Fibroblast of the aortic adventitia (primary cell): ENCODE measurements at regions not wholly inside any gene's neighbourhood (a gene's known extent, or its start where the extent isn't known, plus 50 kb on each side); places are given as distances from the start of the nearest gene placed in this dataset.

Source experiments
- DNase-seq: peaks from one replicate; pipeline ENCODE4 v3.0.0-alpha.2; 2010; ENCODE audit warnings: low read depth
- H3K4me3 ChIP-seq: 2 replicates; pipeline ENCODE4 v1.5.1; 2011; ENCODE audit warnings: low read depth, mild to moderate bottlenecking, control low read depth, low read length, moderate library complexity
- TF ChIP-seq, protein P1 (sequence below): IDR thresholded peaks from 2 replicates; pipeline ENCODE4 v1.5.1; 2011; ENCODE audit warnings: mild to moderate bottlenecking, low read length, control low read depth, inconsistent platforms; ENCODE audit not compliant: insufficient read depth

DNA sequence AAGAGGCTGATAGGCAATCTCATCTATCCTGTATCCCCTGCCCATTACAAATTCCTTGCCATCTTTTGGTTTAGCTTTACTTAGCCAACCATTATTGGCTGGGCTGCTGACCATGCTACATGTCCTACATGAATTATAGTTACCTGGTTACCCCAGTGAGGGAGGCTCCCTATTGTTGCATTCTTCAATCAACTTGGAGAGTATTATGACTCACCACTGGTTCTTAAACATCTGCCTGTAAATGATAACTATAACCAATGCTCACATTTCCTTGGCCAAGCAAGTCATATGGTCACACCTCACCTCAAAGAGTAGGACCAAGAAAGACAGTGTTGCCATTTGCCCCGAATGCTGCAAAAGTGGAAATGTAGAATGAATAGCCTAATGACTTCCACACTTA is 297.6 kb downstream of the IL15 start:
- TF ChIP-seq, protein P1, sequence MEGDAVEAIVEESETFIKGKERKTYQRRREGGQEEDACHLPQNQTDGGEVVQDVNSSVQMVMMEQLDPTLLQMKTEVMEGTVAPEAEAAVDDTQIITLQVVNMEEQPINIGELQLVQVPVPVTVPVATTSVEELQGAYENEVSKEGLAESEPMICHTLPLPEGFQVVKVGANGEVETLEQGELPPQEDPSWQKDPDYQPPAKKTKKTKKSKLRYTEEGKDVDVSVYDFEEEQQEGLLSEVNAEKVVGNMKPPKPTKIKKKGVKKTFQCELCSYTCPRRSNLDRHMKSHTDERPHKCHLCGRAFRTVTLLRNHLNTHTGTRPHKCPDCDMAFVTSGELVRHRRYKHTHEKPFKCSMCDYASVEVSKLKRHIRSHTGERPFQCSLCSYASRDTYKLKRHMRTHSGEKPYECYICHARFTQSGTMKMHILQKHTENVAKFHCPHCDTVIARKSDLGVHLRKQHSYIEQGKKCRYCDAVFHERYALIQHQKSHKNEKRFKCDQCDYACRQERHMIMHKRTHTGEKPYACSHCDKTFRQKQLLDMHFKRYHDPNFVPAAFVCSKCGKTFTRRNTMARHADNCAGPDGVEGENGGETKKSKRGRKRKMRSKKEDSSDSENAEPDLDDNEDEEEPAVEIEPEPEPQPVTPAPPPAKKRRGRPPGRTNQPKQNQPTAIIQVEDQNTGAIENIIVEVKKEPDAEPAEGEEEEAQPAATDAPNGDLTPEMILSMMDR: no peak
- no peak overlapping the region for H3K4me3 ChIP-seq
- no peak for DNase-seq

DNA sequence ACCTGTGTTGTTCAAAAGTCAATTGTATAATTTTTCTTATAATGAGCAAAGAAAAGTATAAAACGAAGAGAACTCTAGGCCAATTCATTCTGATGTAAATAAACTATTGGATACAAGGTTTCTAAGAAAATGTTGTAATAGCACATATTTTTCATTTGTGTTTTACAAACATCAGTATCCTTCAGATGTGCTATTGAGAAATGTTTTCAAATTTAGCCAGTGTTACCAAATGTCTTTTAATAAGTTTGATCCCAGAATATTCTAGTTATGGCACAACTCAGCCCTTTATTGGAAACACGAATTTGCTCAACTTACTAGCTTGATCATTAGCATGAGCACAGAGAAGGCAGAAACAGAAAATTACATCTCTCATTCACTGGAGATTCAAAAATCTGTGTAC is 319.3 kb downstream of the IL15 start:
- TF ChIP-seq, protein P1: no peak

DNA sequence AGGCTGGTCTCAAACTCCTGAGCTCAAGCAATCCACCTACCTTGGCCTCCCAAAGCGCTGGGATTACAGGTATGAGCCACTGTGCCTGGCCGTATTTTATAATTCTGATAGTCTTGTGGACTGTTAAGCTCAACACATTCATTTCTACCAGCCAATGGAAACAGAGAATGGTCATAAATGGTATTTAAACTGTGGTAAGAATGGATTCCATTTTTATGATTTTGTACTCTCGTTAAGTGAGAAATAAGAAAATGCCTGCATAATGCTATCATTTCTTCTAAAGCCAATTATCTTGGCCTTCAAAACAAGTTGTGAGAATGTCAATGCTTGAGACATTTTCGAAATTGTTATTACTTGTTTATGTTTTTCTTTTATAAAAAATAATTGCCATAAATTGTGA is 321.0 kb downstream of the IL15 start:
- H3K4me3 ChIP-seq: no peak overlapping the region
- DNase-seq: no peak

More for the DNA sequence above, 319.3 kb downstream of the IL15 start:
- H3K4me3 ChIP-seq: no peak overlapping the region
- no peak for DNase-seq

DNA sequence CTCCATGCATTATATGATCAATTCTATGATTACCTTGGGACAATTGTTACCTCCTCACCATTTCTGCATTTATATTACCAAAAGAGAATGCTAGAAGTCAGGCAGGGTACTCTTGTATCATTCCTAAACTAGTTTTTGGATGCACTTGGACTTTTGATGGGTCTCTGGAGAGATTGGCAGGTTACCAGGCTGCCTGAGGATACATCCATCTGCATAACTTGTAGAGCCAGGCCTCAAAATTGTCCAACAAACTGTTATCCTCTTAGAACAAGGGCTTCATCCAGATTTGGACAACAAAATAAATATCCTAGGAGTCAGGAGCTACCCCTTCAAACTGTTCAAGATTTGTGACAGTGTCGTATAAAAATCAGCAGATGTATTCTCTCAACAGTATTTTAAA is 326.1 kb downstream of the IL15 start:
- DNase-seq: no peak
- H3K4me3 ChIP-seq: no peak overlapping the region
- TF ChIP-seq, protein P1: no peak

More for the DNA sequence above, 321.0 kb downstream of the IL15 start:
- TF ChIP-seq, protein P1: no peak

DNA sequence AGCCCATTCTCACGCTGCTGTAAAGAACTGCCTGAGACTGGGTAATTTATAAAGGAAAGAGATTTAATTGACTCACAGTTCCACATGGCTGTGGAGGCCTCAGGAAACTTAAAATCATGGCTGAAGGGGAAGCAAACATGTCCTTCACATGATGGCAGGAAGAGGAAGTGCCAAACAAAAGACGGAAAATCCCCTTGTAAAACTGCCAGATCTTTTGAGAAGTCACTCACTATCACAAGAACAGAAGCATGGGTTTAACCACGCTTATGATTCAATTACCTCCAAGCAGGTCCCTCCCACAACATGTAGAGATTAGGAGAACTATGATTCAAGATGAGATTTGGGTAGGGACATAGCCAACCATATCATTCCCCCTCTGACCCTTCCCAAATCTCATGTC is 335.5 kb downstream of the IL15 start:
- TF ChIP-seq, protein P1: no peak
- no peak overlapping the region for H3K4me3 ChIP-seq
- DNase-seq: no peak

DNA sequence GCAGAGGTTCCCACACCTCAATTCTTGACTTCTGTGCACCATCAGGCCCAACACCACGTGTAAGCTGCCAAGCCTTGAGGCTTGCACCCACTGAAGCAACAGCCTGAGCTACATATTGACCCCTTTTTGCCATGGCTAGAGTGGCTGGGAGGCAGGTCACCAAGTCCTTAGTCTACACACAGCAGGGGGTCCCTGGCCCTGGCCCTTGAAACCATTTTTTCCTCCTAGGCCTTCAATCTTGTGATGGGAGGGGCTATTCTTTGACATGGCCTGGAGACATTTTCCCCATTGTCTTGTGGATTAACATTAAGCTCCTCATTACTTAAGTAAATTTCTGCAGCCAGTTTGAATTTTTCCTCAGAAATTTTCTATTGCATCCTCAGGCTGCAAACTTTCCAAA is 336.6 kb downstream of the IL15 start:
- no peak overlapping the region for H3K4me3 ChIP-seq
- no peak for DNase-seq
- TF ChIP-seq, protein P1: no peak
